Stimulated activated CD8-positive, alpha-beta memory T cell treated with anti-CD3 and anti-CD28 coated beads, Interleukin-15, amount 100 ng/mL, for 4 hours (primary cell): ENCODE measurements at regions not wholly inside any gene's neighbourhood (a gene's known extent, or its start where the extent isn't known, plus 50 kb on each side); places are given as distances from the start of the nearest gene placed in this dataset.
"Not testable (repeated sequence)": the region's sequence is repeated elsewhere in the genome, so short reads cannot be mapped to it uniquely, and the experiment has no call there.

Experiments used
- DNase-seq, 2 donors: peaks; one replicate each; pipeline ENCODE4 v3.0.0-alpha.2; 2020; ENCODE audit warnings: low read depth in 2 of 2

DNA sequence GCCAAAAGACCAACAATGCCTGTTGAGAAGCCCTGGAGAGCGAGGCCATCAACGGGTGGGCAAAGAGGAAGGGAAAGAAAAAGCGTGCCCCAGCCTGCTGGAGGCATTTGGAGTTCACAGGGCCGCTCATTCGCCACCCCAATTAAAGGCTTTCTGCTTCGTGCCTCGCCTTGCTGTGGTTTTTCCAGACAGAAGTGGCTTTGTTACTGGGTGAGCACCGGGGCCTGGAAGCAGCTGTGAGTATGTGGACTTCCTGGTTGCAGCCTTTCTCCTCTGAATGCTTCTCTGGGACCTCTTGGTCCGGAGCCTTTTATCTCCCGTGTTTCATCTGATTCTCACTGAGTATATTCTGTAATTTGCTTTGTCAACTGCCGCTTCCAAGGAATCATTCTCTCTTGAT, 118.1 kb upstream of the EGR2 start:
- no peak for DNase-seq

DNA sequence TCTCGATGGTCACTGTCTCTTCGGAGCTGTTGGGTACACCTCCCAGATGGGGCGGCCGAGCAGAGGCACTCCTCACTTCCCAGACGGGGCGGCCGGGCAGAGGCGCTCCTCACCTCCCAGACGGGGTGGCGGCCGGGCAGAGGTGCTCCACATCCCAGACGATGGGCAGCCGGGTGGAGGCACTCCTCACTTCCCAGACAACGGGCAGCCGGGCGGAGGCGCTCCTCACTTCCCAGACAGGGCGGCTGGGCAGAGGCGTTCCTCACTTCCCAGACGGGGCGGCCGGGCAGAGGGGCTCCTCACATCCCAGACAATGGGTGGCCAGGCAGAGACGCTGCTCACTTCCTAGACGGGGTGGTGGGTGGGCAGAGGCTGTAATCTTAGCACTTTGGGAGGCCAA, 112.6 kb upstream of the EGR2 start:
- not testable (repeated sequence) for DNase-seq

DNA sequence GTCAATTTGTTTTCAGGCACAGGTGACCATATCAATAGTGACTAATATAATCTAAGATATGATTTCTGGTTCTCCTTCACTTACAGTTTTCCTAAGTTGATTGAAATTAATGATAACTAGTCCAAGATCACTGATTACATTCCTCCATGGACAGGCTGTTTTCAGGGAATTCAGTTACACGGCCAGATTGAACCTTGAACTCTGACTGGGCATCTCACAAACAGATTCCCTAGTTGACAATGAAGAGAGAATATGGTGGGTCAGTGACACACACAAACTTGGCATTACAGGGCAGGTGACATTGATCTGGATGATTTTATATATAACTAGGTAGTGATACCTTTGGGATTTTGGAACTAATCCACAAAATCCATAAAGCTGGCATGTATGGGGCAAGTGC, 110.2 kb upstream of the EGR2 start:
- DNase-seq = no peak

DNA sequence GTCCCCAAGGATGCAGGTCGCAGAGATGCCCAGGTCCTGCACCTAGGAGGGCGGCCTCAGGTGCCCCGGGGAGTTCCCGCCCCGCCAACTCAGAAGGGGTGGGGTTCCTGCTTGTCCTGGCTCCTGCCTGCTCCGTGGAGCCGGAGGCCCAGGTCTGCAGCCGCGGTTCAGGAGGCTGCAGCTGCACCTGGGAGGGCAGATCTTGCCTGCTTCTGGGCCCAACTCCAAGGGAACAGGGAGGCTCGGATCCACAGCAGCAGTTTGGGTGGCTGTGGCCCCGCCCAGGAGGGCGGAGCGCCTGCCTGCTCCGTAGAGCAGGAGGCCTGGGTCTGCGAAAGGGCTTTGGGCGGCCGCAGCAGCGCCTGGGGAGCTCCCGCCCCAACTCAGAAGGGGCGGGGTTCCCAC, 108.2 kb upstream of the EGR2 start:
- DNase-seq = no peak

DNA sequence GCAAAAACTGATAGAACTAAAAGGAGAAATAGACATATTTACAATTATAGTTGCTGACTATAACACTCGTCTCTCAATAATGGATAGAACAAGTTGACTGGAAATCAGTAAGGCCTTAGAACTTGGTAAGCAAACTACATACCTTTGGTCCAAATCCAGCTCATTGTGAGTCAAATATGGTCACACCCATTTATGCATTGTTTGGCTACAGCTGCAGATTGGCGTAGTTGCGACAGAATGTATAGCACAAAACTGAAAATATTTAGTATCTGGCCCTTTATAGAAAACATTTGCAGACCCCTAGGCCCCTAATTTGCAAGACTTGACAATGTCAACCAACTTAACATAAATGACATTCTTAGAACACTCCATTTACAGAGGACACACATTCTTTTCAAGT, 103.6 kb upstream of the EGR2 start:
- DNase-seq = no peak

DNA sequence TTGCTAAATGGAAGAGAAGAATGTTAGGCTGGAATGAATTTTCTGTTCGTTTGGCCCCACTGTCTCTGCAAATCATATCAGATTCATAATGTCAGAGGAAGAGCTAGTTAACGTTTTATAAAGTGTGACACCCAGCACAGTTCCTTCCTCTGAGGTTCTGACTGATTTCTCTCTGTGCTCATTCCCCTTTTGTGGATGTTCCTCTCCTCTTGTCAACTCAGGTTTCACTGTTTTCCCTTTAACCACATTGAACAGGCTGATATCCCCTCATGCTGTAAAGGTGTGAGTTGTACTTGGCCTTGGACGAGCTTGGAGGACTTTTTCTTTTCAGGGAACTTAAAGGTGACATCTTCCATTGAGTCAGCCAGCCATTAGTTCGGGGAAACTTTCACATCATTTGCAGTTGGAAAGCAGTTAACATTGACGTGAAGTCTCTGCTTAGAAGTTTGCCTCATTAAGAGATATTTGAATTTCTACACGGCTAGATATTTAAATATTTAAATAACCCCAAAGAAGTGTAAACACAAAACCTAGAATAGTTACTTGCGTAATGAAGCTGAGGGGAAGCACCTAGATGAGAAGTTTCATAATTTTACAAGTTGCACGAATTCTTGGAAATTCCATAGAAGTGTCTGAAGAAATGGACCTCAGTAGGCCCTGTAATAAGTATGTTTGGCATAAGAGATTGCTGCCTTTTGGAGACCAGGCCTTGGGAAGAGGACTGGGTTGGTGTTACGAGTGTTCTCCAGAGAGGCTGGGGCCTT, 101.5 kb upstream of the EGR2 start:
- no peak for DNase-seq

DNA sequence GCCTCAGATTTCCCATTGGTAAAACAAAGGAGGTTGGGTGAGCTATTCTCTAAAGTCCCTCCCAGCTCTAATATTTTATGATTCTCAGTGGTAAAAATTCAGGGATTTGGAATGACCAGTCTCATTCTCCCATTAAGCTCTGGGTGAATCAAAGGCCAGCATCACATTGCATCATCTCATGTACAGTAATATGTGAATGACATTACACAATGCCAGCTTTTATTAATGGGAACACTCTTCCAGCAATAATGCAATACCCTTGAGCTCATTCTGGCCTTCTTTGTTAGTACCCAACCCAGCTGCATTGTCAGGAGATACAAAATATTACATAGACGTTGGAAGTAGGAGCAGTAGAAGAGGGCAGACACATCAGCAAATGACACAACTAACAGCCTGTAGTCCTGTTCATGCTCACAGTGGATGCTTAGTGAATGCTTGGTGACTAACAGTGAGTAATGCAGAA, 100.0 kb upstream of the EGR2 start:
- no peak for DNase-seq

DNA sequence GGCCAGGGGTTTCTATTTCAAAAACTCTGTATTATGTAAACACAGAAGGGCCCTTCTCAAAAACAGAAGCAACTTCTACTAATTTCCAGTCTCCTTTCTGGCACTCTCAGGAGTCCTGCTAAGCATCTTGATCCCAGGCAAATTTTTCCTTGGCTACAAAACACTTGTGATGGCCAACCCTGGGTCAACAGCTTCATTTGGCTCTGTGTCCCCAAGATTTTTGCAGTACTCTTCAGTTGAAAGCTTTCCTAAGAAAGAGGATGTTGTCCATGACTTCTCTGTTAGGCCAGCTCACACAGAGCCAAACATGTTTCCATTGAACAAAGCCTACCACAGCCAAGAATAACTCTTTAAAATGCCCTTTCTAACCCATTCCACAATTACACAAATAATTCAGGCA, 99.0 kb upstream of the EGR2 start:
- DNase-seq = no peak

DNA sequence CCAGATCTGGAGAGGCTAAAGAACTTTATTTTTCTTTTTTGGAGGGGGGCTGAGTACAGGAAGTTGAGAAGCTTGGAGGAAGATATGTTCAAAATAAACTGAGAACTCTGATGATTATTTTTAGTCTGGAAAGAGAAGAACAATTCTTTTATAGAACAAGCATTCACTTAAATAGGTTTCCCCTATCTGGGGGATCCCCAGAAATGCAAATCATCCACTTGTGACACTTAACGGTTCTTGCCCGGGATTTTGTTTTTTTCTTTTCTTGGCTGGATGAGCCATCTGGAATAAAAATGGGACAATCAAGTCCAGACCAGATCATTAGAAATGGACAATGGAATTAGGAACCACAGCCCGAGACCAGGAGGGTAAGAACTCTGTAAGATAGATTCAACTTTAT, 95.9 kb upstream of the EGR2 start:
- no peak for DNase-seq

DNA sequence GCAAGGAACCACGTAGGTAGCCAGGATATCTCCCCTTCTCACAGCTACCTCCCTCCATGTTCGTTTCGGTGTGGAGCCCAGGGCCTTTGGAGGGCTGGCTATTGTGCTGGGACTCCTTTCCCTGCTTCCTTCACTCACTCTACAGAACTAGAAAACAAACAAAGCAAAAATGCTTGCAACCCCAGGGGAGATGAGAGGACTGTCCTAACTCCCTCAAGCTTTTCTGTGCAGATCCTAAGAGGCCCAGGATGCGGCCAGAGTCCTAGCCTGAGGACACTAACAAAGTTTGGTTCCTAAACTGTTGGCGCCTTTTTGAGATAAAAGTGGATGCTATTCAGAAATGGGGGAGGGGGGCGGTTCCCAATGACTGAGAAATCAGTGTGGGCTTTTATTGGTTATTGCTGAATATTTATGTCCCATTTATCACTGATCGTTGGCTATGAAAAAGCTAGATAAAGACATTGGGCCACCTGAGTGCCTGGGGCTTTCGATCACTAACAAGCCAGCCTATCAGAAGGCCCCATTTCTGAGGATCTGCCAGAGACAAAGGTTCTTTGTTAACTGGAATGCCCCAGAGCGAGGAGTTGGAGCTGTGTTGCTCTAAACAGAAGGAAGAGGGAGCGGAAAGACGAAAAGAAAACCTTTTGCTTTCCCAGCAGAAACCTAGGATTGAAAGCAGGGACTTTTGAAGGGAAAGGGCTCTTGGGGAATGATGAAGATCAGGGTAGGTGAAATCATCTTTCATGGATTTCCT, 95.2 kb upstream of the EGR2 start:
- no peak for DNase-seq

DNA sequence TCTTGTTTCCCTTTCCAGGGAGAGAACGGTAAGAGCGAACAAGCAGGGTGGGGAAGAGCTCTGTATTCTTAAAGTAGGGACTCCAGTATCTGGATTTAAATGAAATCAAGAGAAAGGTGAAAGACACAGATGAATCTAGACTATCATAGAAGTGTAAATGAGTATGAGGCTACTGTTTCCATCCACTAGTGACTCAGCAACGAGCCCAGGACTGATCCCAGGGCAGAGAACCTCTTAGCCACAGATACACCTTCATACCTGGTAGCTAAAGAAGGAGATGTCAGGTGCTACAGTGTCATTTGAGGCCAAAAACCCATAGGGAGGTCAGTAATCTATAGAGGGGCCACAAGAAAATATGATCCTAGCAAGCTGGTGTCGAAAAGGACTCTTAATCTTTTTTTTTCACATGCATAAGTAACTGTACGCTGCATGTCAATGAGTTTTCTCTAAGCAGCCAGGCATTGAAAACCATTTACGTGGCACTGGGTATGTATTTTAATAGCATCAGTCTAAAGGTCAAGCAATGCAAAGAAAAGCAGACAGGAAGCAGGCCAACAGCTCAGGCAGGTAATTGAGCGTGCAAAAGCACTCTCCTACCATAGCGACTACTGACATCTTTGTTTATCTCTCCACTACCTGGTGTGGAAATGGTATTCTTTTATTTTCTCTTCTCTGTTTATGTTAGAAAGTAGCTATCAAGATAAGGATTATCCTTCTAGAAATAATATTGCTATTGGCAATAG, 91.5 kb upstream of the EGR2 start:
- DNase-seq = no peak

DNA sequence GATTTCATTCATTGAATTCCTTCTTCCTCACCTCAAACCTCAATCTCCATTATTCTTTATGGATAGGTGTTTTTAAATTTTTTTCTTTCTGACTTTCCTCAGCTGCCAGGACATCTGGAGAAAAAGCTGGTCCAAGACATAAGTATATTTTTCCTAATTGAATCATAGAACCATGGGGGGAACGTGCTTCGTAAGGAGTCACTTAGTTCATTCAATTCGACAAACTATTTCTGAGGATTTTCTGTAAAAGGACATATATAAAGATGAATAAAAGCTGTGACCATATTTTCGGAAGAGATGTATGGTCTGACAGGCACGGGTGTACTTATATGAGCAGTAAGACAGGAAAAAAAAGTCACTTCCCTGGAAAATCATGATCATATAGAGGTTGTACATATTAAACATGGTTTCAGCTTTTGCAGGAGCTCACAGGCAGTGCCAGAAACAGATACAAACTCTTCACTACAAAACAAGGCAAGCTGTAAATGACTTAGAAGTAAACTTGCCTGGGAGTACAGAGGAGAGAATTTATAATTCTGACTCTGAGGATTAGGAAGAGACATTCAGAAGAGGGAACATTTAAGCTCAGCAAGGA, 88.2 kb upstream of the EGR2 start:
- DNase-seq = no peak

DNA sequence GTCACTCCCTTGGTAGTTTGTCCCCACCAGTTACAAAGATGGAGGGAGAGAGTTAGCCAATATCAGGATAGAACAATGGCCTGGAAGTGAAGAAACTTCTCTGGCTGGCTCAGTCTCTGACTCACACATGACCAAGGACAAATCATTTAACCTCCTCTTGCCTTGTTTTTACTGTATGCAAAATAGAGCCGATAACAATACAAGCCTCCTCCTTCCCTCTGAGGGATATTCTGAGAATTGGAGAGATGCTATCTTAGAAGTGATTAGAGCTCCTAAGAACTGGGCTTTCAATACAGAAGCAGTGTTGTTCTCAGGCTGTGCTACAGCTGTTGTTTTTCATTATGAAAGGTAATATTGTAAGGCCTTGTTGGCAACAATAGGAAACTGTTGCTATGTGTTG, 87.7 kb upstream of the EGR2 start:
- DNase-seq = no peak

DNA sequence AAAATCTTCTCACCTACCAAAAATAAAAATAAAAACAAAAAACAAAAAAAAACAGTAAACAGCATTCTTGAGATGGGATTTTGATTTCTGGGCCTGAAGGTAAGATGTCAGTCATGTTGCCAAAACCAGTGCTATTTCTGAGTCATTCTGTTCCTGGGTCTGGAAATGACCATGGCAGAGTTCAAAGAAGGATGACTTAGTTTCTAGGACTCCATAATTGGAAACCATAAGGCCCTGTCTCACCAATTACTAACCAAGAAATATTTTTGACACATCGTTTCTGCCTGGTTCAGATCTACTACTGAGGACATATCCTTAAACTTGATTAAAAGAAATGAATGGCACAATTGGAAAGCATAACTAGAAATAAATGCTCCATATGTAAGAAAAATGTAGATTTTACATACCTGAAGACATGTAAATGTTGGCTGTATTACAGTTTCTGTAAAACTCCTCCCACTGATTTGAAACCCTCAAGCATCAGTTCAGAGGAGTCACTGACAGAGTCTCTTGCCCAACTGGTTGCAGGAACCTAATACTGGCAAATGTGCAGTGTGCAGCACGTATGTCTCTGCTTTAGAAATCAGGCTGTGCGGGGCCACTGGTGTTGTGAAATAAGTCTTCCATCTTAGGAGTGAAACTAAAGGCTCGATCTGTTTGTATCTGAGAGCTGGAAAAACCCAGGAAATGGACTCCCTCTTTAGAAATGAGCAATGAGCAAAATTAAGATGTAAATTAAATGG, 84.8 kb upstream of the EGR2 start:
- DNase-seq = no peak

DNA sequence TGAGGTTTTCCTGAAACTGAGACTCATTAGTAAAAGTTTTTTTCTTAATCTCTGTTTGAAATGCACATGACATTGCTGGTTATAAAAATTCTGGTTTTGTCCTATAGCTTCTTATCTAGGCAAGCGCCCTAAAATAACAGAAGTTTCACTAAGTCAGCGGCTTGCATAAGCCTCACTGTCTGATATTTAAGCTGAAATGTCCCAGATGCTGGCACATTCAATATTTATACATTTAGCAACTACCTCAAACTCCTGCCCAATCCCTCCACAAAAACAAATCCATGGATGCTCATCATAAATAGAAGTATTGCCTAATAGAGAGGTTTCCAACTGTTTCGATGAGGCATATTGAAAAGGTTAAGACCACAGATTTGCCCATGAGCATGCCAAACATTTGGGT, 83.1 kb upstream of the EGR2 start:
- DNase-seq = no peak

DNA sequence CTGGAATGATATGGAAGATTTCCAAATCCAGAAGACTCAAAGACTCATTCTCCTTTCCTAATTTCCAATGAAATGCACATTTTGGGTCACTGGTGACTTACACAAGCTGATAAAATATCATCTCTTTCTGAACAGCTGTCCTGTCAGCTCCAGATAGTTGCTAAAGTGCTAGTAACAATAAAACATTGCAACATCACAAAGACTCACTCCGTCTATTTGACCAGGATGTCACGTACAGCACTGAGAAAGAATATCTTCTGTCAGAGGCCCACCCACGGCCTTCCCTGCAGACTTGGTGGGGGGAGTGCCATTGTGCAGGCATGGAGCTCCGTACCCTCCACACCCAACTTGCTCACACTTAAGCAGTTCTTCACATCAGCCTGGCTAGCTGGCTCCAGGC, 78.9 kb upstream of the EGR2 start:
- no peak for DNase-seq

DNA sequence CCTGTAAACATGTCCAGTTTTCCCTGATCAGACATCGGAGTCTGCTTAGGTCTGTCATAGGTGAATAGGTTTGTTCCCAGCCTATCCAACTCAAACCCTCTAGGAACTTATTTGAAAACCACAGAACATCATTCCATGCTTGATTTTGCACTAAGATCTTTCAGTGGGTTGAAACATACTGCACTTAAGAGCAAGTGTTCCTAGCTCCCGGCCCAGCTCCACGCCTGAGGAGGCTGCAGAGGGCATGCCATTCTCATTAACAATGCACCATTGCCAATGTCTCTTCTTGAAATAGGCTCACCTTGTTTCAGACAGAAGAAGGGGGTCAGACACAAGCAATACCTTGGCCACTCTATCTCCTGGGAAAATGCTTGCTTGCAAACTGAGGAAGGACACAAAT, 78.0 kb upstream of the EGR2 start:
- DNase-seq = no peak

DNA sequence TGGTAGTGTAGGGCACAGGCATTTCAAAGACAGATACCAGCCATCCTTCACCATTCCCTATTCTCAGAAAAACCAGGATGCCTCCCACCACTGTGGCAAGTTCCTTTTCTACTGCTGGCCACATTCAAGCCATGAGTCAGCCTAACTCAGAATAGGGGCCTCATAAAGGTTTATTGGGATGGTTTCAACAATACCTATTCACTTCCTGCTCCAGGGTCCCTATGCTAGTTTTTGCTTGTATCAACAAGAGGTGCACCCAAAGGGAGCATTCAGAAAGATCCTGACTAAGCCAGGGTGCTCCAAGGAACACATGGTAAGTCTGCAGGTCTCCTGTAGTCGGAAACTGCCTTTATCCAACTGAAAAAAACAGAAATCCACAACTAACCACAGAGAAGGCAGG, 76.9 kb upstream of the EGR2 start:
- no peak for DNase-seq

DNA sequence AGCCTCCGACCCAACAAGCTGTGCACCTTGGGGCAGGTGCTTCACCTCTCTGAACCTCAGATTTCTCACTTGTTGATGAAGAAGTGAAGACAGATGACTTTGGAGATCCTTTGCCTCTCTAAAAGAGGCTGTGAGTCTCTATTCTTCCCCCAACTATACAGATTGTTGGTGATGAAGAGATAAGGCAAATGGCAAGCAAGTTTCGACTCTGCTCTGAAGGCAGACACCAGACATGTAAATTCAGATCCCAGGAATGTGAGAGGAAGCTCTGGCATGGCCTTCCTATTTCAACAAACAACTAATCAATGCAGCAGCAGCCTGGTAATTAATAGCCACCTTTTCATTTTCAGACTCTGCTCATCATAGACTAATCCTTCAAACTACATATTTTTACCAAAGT, 74.2 kb upstream of the EGR2 start:
- DNase-seq = no peak

DNA sequence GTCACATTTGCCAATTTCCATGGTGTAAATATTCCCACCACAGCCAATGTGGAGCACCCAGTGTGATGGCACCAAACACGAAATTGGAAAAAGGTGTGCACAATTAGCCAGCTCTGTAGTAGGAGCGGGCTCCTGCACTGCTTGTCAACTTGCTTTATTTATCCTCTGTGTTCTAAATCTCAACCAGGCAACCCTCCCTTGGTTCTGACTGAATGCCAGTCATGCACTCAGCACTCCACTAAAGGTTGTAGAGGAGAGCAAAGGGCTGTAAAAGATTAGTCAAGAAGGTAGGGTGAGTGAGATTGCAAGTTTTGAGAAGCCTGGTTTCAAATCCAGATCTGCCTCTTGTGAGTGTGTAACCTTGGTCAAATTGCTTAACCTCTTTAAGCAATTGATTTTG, 71.5 kb upstream of the EGR2 start:
- DNase-seq = no peak

DNA sequence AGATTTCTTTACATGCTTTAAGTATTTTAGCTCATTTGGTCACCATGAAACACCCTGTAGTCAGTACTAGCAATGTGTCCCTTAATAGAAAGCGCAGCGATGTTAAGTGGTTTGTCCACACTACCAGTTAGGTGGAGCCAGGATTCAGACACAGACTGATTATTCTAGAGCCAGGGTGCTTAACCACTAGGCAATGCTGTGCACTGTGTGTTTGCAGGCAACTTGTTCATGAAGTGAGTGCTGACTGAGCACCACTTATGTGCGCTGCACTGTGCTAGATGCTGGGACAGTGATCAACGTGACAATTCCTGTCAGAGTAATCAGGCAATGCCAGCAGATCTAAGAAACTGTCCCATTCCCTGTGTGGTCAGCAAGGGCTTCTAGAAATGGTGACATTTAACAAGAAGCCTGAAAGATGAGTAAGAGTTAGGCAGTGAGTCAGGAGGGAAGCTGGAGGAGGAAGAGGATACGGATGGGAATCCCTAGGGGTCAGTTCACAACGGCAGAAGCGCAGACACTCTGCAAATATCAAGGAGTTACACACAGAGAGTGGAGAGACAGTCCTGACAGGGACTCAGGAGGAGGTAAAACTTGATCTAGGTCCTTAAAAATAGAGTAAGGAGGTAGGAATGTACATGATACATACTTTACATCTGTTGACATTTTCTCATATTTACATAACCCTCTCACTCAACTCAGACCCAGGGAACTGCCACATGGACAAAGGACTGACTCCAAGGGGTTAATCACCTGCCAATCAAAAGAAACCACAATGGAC, 69.7 kb upstream of the EGR2 start:
- DNase-seq = no peak
